IMR-90 (cell line): ENCODE measurements at regions not wholly inside any gene's neighbourhood (a gene's known extent, or its start where the extent isn't known, plus 50 kb on each side); places are given as distances from the start of the nearest gene placed in this dataset.

ENCODE experiments used
- ATAC-seq: fragments of 200-7000 bp; cut with Tn5 transposase; 2 replicates; pipeline ENCODE4 v1.9.1; 2020; ENCODE audit warnings: low read depth, mild to moderate bottlenecking, moderate library complexity
- BruUV-seq: library from RNA; stranded (reverse); fragments of 400-500 nt; replicated peaks from 2 replicates; lab custom pipeline; 2021; lab: Mats Ljungman, UMichigan
- CTCF ChIA-PET: fragments of 300-600 bp; formaldehyde crosslinking; extraction: SDS; loops from one replicate; lab custom pipeline; 2021; ENCODE audit warnings: antibody characterized with exemption; lab: Yijun Ruan, JAX
- POLR2A ChIA-PET: fragments of 300-600 bp; sonication (Branson Sonifier 250); formaldehyde crosslinking; loops from one replicate; lab custom pipeline; 2022; ENCODE audit warnings: antibody characterized with exemption; ENCODE audit not compliant: unreplicated experiment; lab: Charles Lee
- DNase-seq: peaks from one replicate; pipeline ENCODE4 v3.0.0; 2013
- H2AFZ ChIP-seq: replicated peaks from 2 replicates; pipeline ENCODE3; 2013; ENCODE audit warnings: low read length, mild to moderate bottlenecking; ENCODE audit not compliant: poor library complexity
- H2AK5ac ChIP-seq: 2 replicates; pipeline ENCODE4 v1.6.1; 2013; ENCODE audit warnings: low read depth, low read length, inconsistent platforms
- H2AK9ac ChIP-seq: replicated peaks from 2 replicates; pipeline ENCODE3; 2013; ENCODE audit warnings: mild to moderate bottlenecking, low read depth, low read length, moderate library complexity; ENCODE audit not compliant: poor library complexity
- H2BK120ac ChIP-seq: 2 replicates; pipeline ENCODE4 v1.6.1; 2013; ENCODE audit warnings: low read depth, low read length, inconsistent platforms
- H2BK15ac ChIP-seq: 3 replicates; pipeline ENCODE4 v1.6.1; 2013; ENCODE audit warnings: low read depth, low read length, inconsistent platforms
- H2BK20ac ChIP-seq: 2 replicates; pipeline ENCODE4 v1.6.1; 2013; ENCODE audit warnings: low read depth, mild to moderate bottlenecking, inconsistent platforms, low read length, moderate library complexity
- H2BK5ac ChIP-seq: 2 replicates; pipeline ENCODE4 v1.6.1; 2013; ENCODE audit warnings: mild to moderate bottlenecking, low read depth, low read length, inconsistent platforms; ENCODE audit not compliant: poor library complexity, severe bottlenecking
- H3K14ac ChIP-seq: replicated peaks from 2 replicates; pipeline ENCODE4 v1.6.1; 2013; ENCODE audit warnings: low read depth, low read length, inconsistent platforms
- H3K18ac ChIP-seq: 2 replicates; pipeline ENCODE4 v1.6.1; 2013; ENCODE audit warnings: low read depth, low read length, control low read depth
- H3K23ac ChIP-seq: 2 replicates; pipeline ENCODE4 v1.6.1; 2013; ENCODE audit warnings: low read depth, low read length, inconsistent platforms
- H3K27ac ChIP-seq: 2 replicates; pipeline ENCODE4 v1.5.1; 2013; ENCODE audit warnings: mild to moderate bottlenecking, control low read depth, low read length; ENCODE audit not compliant: insufficient read depth
- H3K27me3 ChIP-seq: 2 replicates; pipeline ENCODE4 v1.6.1; 2013; ENCODE audit warnings: low read length; ENCODE audit not compliant: control insufficient read depth, insufficient read depth
- H3K36me3 ChIP-seq: 2 replicates; pipeline ENCODE4 v1.6.1; 2013; ENCODE audit warnings: low read length, mixed read lengths; ENCODE audit not compliant: control insufficient read depth, insufficient read depth
- H3K4ac ChIP-seq: 2 replicates; pipeline ENCODE4 v1.6.1; 2013; ENCODE audit warnings: low read depth, low read length, inconsistent platforms
- H3K4me1 ChIP-seq: 2 replicates; pipeline ENCODE4 v1.6.1; 2013; ENCODE audit warnings: low read length, mixed read lengths; ENCODE audit not compliant: control insufficient read depth, insufficient read depth
- H3K4me2 ChIP-seq: 2 replicates; pipeline ENCODE4 v1.6.1; 2013; ENCODE audit warnings: low read depth, mild to moderate bottlenecking, control low read depth, low read length, moderate library complexity
- H3K4me3 ChIP-seq: 2 replicates; pipeline ENCODE4 v1.5.1; 2013; ENCODE audit warnings: low read depth, mild to moderate bottlenecking, control low read depth, low read length, moderate library complexity; ENCODE audit not compliant: insufficient read depth
- H3K56ac ChIP-seq: 2 replicates; pipeline ENCODE4 v1.6.1; 2013; ENCODE audit warnings: low read length, inconsistent platforms; ENCODE audit not compliant: insufficient read depth; ENCODE audit errors: extremely low read depth
- H3K79me1 ChIP-seq, 2 experiments: 2 replicates each; pipeline ENCODE4 v1.6.1; 2013; ENCODE audit warnings: low read length in 2 of 2, inconsistent platforms in 1 of 2, low read depth in 1 of 2
- H3K9ac ChIP-seq: 2 replicates; pipeline ENCODE4 v1.6.1; 2013; ENCODE audit warnings: low read depth, low read length, control low read depth
- H3K9me1 ChIP-seq: 2 replicates; pipeline ENCODE4 v1.6.1; 2013; ENCODE audit warnings: low read length, inconsistent platforms; ENCODE audit not compliant: insufficient read depth
- H3K9me3 ChIP-seq: 2 replicates; pipeline ENCODE4 v1.6.1; 2013; ENCODE audit warnings: low read length; ENCODE audit not compliant: control insufficient read depth, insufficient read depth
- H4K20me1 ChIP-seq: 2 replicates; pipeline ENCODE4 v1.6.1; 2013; ENCODE audit warnings: low read length, inconsistent platforms; ENCODE audit not compliant: insufficient read depth
- H4K5ac ChIP-seq: 2 replicates; pipeline ENCODE4 v1.6.1; 2013; ENCODE audit warnings: mild to moderate bottlenecking, low read depth, low read length, control low read depth
- H4K8ac ChIP-seq, 2 experiments: 2 replicates each; pipeline ENCODE4 v1.6.1; 2013; ENCODE audit warnings: low read depth in 2 of 2, low read length in 2 of 2, control low read depth in 1 of 2, inconsistent platforms in 1 of 2
- H4K91ac ChIP-seq: 2 replicates; pipeline ENCODE4 v1.6.1; 2013; ENCODE audit warnings: low read depth, low read length, inconsistent platforms; ENCODE audit not compliant: insufficient read depth
- BHLHE40 ChIP-seq: fragments of 150-350 bp; IDR thresholded peaks from 2 replicates; pipeline ENCODE4 v1.6.1; 2016; ENCODE audit warnings: mild to moderate bottlenecking, low read depth, low read length
- CHD1 ChIP-seq: IDR thresholded peaks from 2 replicates; pipeline ENCODE4 v1.6.1; 2012; ENCODE audit warnings: low read depth, low read length, improper control_type of control experiment
- MAFK ChIP-seq: IDR thresholded peaks from 2 replicates; pipeline ENCODE4 v1.6.1; 2012; ENCODE audit warnings: low read depth, low read length, improper control_type of control experiment
- MAZ ChIP-seq: IDR thresholded peaks from 2 replicates; pipeline ENCODE4 v1.6.1; 2012; ENCODE audit warnings: low read depth, mild to moderate bottlenecking, low read length, improper control_type of control experiment, moderate library complexity, borderline replicate concordance
- MXI1 ChIP-seq: IDR thresholded peaks from 2 replicates; pipeline ENCODE4 v1.6.1; 2012; ENCODE audit warnings: low read depth, mild to moderate bottlenecking, low read length, moderate library complexity, borderline replicate concordance
- RAD21 ChIP-seq: IDR thresholded peaks from 2 replicates; pipeline ENCODE4 v1.6.1; 2012; ENCODE audit warnings: low read length, improper control_type of control experiment
- RCOR1 ChIP-seq: IDR thresholded peaks from 2 replicates; pipeline ENCODE4 v1.6.1; 2012; ENCODE audit warnings: mild to moderate bottlenecking, low read length, improper control_type of control experiment; ENCODE audit not compliant: insufficient replicate concordance
- RFX5 ChIP-seq: IDR thresholded peaks from 2 replicates; pipeline ENCODE4 v1.8.0; 2012; ENCODE audit warnings: low read depth, mild to moderate bottlenecking, low read length, moderate library complexity
- SMC3 ChIP-seq: fragments of 150-350 bp; IDR thresholded peaks from 2 replicates; pipeline ENCODE4 v1.6.1; 2016; ENCODE audit warnings: low read depth, mild to moderate bottlenecking, antibody characterized with exemption, low read length, moderate library complexity
- WGBS, 2 experiments: methylation state at CpG; one replicate each; pipeline versions ENCODE4 v1.1.5 to v1.1.7; 2013; ENCODE audit warnings: missing lambda C conversion rate in 2 of 2; ENCODE audit not compliant: insufficient read length in 1 of 2; ENCODE audit errors: extremely low coverage in 2 of 2; 5-methylcytosine and 5-hydroxymethylcytosine counted together
- dilution Hi-C: fragments of 300-500 bp; cut with HindIII; formaldehyde crosslinking; loops from one replicate; pipeline ENCODE4 v1.14.3; 2018; ENCODE audit warnings: low sequenced_read_pairs; ENCODE audit not compliant: unreplicated experiment
- in situ Hi-C: fragments of 300-500 bp; cut with MboI; formaldehyde crosslinking; loops from 3 replicates; pipeline ENCODE4 v1.14.3; 2019; ENCODE audit warnings: low sequenced_read_pairs, inconsistent platforms, mixed read lengths
- intact Hi-C: fragments of 100-400 bp; cut with micrococcal nuclease; formaldehyde crosslinking; loops from 2 replicates; pipeline ENCODE4 v1.10.0; 2022
- TF ChIP-seq, protein P1 (sequence below): fragments of 150-350 bp; IDR thresholded peaks from 2 replicates; pipeline ENCODE4 v1.6.1; 2016; ENCODE audit warnings: low read depth, mild to moderate bottlenecking, low read length, moderate library complexity, borderline replicate concordance
- TF ChIP-seq, protein P2 (sequence below): fragments of 150-350 bp; IDR thresholded peaks from 2 replicates; pipeline ENCODE4 v1.6.1; 2017; ENCODE audit warnings: mild to moderate bottlenecking, antibody characterized with exemption, low read length, low read depth
- TF ChIP-seq, protein P3 (sequence below): conservative IDR thresholded peaks from 2 replicates; pipeline ENCODE4 v1.5.1; 2012; ENCODE audit warnings: mild to moderate bottlenecking, low read depth, low read length, improper control_type of control experiment

DNA sequence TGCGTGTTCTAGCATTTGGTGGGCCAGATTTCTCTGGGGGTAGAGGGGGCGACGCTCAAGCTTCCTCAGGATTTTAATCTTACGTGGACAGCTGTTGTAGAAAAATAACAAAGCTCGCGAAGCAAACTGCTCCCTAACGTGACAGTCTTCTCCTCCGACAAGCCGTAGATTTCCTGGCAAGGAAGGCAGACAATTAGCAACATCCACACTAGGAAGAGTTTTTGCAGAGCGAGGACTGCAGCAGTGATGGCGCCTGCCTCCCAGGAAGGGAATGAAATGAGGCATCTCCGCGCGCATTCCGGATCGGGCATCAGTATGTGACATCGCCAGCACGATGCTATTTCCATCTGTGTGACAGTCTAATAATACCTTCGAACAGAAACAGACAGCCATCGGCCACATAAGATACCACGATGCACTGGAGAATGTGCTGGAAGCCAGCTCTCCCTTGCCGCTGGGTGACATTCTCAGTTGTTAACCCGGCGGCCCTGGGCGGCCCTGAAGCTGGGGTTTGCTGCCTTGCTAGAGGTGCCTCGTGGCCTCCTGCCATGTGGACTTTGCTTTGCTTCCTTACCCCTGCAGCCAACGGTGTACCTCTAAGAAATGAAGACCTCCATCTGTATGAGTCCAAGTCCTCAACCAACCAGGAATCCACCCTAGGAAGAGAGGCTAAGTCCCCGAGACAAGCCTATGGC, 101.8 kb upstream of the AGAP1 start:
- DNase-seq = no peak
- Histone ChIP-seq H3K4me1 (peaks cover 2% of the 10 kb centered on the region), H2BK15ac (no peak overlapping the region), H3K27ac (no peak overlapping the region), H2BK120ac (no peak overlapping the region), H3K4ac (no peak overlapping the region), H4K5ac (no peak overlapping the region), H3K14ac (no peak overlapping the region), H4K20me1 (no peaks in the 10 kb centered on the region), H3K18ac (no peak overlapping the region), H2AFZ (peak overlapping the region; percentile 49), H3K9me1 (peaks cover 6% of the 10 kb centered on the region; the same call in 1 of the 2 replicates), H3K9ac (no peak overlapping the region), H3K36me3 (no peaks in the 10 kb centered on the region), H2BK5ac (no peak overlapping the region), H4K8ac (no peak overlapping the region), H3K27me3 (peaks cover 4% of the 10 kb centered on the region), H4K91ac (no peak overlapping the region), H2AK9ac (no peak overlapping the region), H3K4me3 (no peak overlapping the region), H2BK20ac (no peak overlapping the region), H3K56ac (no peak overlapping the region), H3K79me1 (no peaks in the 10 kb centered on the region), H3K4me2 (no peak overlapping the region), H3K23ac (no peak overlapping the region), H2AK5ac (no peak overlapping the region), H3K9me3 (no peaks in the 10 kb centered on the region)
- no peak for ATAC-seq
- no TSS peak for BruUV-seq
- dilution Hi-C loops (no loop called here), in situ Hi-C loops (no loop called here), intact Hi-C loops (no loop called here)
- POLR2A ChIA-PET = no interaction called here
- CTCF ChIA-PET = interaction anchor here (0.6 kb wide), 1 partner anchor 354 kb away, joined by 3 read pairs; no protein-coding TSS in a partner anchor
- TF ChIP-seq CHD1 = no peak
- TF ChIP-seq RFX5 = no peak
- no peak for TF ChIP-seq RAD21
- TF ChIP-seq BHLHE40 = no peak
- TF ChIP-seq, protein P1, sequence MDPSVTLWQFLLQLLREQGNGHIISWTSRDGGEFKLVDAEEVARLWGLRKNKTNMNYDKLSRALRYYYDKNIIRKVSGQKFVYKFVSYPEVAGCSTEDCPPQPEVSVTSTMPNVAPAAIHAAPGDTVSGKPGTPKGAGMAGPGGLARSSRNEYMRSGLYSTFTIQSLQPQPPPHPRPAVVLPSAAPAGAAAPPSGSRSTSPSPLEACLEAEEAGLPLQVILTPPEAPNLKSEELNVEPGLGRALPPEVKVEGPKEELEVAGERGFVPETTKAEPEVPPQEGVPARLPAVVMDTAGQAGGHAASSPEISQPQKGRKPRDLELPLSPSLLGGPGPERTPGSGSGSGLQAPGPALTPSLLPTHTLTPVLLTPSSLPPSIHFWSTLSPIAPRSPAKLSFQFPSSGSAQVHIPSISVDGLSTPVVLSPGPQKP = no peak
- TF ChIP-seq MAZ = no peak
- TF ChIP-seq, protein P2, sequence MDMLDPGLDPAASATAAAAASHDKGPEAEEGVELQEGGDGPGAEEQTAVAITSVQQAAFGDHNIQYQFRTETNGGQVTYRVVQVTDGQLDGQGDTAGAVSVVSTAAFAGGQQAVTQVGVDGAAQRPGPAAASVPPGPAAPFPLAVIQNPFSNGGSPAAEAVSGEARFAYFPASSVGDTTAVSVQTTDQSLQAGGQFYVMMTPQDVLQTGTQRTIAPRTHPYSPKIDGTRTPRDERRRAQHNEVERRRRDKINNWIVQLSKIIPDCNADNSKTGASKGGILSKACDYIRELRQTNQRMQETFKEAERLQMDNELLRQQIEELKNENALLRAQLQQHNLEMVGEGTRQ = no peak
- TF ChIP-seq, protein P3, sequence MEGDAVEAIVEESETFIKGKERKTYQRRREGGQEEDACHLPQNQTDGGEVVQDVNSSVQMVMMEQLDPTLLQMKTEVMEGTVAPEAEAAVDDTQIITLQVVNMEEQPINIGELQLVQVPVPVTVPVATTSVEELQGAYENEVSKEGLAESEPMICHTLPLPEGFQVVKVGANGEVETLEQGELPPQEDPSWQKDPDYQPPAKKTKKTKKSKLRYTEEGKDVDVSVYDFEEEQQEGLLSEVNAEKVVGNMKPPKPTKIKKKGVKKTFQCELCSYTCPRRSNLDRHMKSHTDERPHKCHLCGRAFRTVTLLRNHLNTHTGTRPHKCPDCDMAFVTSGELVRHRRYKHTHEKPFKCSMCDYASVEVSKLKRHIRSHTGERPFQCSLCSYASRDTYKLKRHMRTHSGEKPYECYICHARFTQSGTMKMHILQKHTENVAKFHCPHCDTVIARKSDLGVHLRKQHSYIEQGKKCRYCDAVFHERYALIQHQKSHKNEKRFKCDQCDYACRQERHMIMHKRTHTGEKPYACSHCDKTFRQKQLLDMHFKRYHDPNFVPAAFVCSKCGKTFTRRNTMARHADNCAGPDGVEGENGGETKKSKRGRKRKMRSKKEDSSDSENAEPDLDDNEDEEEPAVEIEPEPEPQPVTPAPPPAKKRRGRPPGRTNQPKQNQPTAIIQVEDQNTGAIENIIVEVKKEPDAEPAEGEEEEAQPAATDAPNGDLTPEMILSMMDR = no peak
- TF ChIP-seq SMC3 = no peak
- no peak for TF ChIP-seq MAFK
- no peak for TF ChIP-seq RCOR1
- no peak for TF ChIP-seq MXI1
- WGBS, 2 experiments = 73% methylated on average over 15 of the region's 28 CpGs; no CpG with 5 or more reads in 1 of the 2 experiments
